ENCODE measurements at regions not wholly inside any gene's neighbourhood (a gene's known extent, or its start where the extent isn't known, plus 50 kb on each side); places are given as distances from the start of the nearest gene placed in this dataset.
A peak's percentile ranks its signal among the peaks of the same experiment; 100 is the strongest.

DNA sequence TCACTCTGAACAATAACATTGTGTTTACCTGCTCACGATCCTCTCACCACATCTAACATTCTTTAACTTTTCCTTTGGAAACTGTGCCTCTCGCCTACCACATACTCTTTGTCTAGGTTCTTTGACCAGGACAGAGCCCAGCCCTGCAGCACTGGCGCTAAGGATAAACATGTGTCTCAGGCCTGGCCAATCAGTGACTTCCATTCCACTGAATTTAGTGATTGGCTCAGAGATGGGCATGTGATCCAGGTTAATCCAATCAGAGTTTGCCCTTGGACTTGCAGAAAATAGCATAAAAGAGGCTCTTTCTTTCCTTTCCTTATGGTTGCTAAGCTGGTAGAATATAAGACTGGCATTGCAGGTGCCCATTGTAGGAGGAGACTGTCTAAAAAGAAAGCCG lies 605.7 kb downstream of the MATN1 start:
- no peak overlapping the region for H2AFZ ChIP-seq (ENCODE audit: low read length)
- WGBS (ENCODE audit: low lambda C conversion rate): 26% methylated on average over 4 of the region's 4 CpGs
- ChIA-PET POLR2A (no interaction called here), CTCF (ENCODE audit: low intra/inter-chr PET ratio, low total read pairs) (no interaction called here)
- H4K20me1 ChIP-seq (ENCODE audit: insufficient read depth, low read length): no peaks in the 10 kb centered on the region
- ATAC-seq (no peak), FAIRE-seq (no peak), DNase-seq (ENCODE audit: low spot score) (no peak)
- TF ChIP-seq NFYC (CRISPR knock-in tag; IDR thresholded peaks at IDR 0.05): peak; percentile 26; the same call in 1 of the 2 replicates
- no peak for TF ChIP-seq DR1 (CRISPR knock-in tag; IDR thresholded peaks at IDR 0.05)
- 0 out of 2 replicates have a peak, but pooled peaks have one; percentile 12 for TF ChIP-seq NFYB (CRISPR knock-in tag; IDR thresholded peaks at IDR 0.05)
- in situ Hi-C loops (cut with HindIII; ENCODE audit: extremely low pct_ligation_motif_present, low pct_unique_long_range_greater_than_20kb): loop anchor here (25.0 kb wide), 1 partner anchor 780 kb away; no protein-coding TSS in a partner anchor
- H3K9me3 ChIP-seq (ENCODE audit: low read length): no peaks in the 10 kb centered on the region
- intact Hi-C loops (cut with micrococcal nuclease; ENCODE audit: unreplicated experiment): no loop called here
- H3K9ac ChIP-seq (ENCODE audit: insufficient read depth, low read depth, low read length): no peak overlapping the region
- H3K79me2 ChIP-seq (ENCODE audit: insufficient read depth, low read length): no peaks in the 10 kb centered on the region
- no peaks in the 10 kb centered on the region for H3K4me1 ChIP-seq (ENCODE audit: insufficient read depth, low read length)
- no peak overlapping the region for H3K4me3 ChIP-seq (replicated peaks in 1 of 3; ENCODE audit: insufficient read depth in 1 of 3, low read depth in 2 of 3, low read length in 3 of 3)
- H3K4me2 ChIP-seq (ENCODE audit: low read depth, low read length): no peak overlapping the region
- H3K27ac ChIP-seq (ENCODE audit: extremely low read length, insufficient read depth, low read length): no peak overlapping the region
- no peaks in the 10 kb centered on the region for H3K27me3 ChIP-seq (ENCODE audit: control insufficient read depth in 1 of 2, insufficient read depth in 2 of 2, low read length in 2 of 2)
- no peaks in the 10 kb centered on the region for H3K36me3 ChIP-seq (replicated peaks in 1 of 2; ENCODE audit: control insufficient read depth in 1 of 2, insufficient read depth in 2 of 2, low read length in 2 of 2)
- no TSS peak for BruUV-seq (replicated peaks)

DNA sequence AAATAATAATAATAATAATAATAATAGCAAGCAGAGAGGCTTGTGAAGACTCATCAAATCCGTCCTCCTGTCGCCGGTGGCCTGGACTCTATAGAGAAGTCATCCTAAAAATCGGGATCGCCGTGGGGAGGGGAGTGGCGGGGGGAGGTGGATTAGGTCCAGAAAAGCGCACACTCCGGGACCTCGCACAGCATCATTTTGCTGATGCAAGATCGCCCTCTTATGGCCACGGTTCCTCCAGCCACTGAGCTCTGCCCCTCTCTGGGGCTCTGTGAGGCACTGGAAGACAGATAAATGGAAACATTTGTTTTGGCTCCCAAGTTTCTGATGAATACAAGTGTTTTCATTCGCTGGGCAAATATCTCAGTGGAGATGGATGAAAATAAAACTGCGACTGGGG lies 612.0 kb downstream of the MATN1 start:
- H3K4me1 ChIP-seq (ENCODE audit: insufficient read depth, low read length): no peaks in the 10 kb centered on the region
- H4K20me1 ChIP-seq (ENCODE audit: insufficient read depth, low read length): no peaks in the 10 kb centered on the region
- POLR2A ChIA-PET: no interaction called here
- no peak overlapping the region for H3K27ac ChIP-seq (ENCODE audit: extremely low read length, insufficient read depth, low read length)
- no peak for FAIRE-seq
- no peak overlapping the region for H3K9ac ChIP-seq (ENCODE audit: insufficient read depth, low read depth, low read length)
- WGBS (ENCODE audit: low lambda C conversion rate): 2% methylated on average over 14 of the region's 14 CpGs
- CTCF ChIA-PET (ENCODE audit: low intra/inter-chr PET ratio, low total read pairs): interaction anchor here (0.9 to 1.4 kb wide), 3 partner anchors 199 to 875 kb away, joined by 3 to 7 read pairs (median 3); partner anchors contain the start of gene PTPRU
- no peaks in the 10 kb centered on the region for H3K36me3 ChIP-seq (replicated peaks in 1 of 2; ENCODE audit: control insufficient read depth in 1 of 2, insufficient read depth in 2 of 2, low read length in 2 of 2)
- DNase-seq (ENCODE audit: low spot score): peak; percentile 5
- TF ChIP-seq SETDB1 (CRISPR knock-in tag; IDR thresholded peaks at IDR 0.05; ENCODE audit: borderline replicate concordance) (no peak), RAD21 (CRISPR knock-in tag; IDR thresholded peaks at IDR 0.05) (0 out of 2 replicates have a peak, but pooled peaks have one; percentile 26), STAG1 (CRISPR knock-in tag; IDR thresholded peaks at IDR 0.05) (peak; percentile 77), SMC3 (IDR thresholded peaks at IDR 0.05; ENCODE audit: low read length) (peak; percentile 29; the same call in 1 of the 2 replicates)
- TF ChIP-seq, protein P1, sequence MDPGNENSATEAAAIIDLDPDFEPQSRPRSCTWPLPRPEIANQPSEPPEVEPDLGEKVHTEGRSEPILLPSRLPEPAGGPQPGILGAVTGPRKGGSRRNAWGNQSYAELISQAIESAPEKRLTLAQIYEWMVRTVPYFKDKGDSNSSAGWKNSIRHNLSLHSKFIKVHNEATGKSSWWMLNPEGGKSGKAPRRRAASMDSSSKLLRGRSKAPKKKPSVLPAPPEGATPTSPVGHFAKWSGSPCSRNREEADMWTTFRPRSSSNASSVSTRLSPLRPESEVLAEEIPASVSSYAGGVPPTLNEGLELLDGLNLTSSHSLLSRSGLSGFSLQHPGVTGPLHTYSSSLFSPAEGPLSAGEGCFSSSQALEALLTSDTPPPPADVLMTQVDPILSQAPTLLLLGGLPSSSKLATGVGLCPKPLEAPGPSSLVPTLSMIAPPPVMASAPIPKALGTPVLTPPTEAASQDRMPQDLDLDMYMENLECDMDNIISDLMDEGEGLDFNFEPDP (CRISPR knock-in tag; conservative IDR thresholded peaks at IDR 0.05): no peak
- TF ChIP-seq, protein P2, sequence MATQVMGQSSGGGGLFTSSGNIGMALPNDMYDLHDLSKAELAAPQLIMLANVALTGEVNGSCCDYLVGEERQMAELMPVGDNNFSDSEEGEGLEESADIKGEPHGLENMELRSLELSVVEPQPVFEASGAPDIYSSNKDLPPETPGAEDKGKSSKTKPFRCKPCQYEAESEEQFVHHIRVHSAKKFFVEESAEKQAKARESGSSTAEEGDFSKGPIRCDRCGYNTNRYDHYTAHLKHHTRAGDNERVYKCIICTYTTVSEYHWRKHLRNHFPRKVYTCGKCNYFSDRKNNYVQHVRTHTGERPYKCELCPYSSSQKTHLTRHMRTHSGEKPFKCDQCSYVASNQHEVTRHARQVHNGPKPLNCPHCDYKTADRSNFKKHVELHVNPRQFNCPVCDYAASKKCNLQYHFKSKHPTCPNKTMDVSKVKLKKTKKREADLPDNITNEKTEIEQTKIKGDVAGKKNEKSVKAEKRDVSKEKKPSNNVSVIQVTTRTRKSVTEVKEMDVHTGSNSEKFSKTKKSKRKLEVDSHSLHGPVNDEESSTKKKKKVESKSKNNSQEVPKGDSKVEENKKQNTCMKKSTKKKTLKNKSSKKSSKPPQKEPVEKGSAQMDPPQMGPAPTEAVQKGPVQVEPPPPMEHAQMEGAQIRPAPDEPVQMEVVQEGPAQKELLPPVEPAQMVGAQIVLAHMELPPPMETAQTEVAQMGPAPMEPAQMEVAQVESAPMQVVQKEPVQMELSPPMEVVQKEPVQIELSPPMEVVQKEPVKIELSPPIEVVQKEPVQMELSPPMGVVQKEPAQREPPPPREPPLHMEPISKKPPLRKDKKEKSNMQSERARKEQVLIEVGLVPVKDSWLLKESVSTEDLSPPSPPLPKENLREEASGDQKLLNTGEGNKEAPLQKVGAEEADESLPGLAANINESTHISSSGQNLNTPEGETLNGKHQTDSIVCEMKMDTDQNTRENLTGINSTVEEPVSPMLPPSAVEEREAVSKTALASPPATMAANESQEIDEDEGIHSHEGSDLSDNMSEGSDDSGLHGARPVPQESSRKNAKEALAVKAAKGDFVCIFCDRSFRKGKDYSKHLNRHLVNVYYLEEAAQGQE (IDR thresholded peaks at IDR 0.05; ENCODE audit: borderline replicate concordance in 1 of 2, low read depth in 1 of 2, low read length in 2 of 2): no peak
- TF ChIP-seq, protein P3, sequence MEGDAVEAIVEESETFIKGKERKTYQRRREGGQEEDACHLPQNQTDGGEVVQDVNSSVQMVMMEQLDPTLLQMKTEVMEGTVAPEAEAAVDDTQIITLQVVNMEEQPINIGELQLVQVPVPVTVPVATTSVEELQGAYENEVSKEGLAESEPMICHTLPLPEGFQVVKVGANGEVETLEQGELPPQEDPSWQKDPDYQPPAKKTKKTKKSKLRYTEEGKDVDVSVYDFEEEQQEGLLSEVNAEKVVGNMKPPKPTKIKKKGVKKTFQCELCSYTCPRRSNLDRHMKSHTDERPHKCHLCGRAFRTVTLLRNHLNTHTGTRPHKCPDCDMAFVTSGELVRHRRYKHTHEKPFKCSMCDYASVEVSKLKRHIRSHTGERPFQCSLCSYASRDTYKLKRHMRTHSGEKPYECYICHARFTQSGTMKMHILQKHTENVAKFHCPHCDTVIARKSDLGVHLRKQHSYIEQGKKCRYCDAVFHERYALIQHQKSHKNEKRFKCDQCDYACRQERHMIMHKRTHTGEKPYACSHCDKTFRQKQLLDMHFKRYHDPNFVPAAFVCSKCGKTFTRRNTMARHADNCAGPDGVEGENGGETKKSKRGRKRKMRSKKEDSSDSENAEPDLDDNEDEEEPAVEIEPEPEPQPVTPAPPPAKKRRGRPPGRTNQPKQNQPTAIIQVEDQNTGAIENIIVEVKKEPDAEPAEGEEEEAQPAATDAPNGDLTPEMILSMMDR (CRISPR knock-in tag; IDR thresholded peaks at IDR 0.05): peak; percentile 71
- no peaks in the 10 kb centered on the region for H3K9me3 ChIP-seq (ENCODE audit: low read length)
- H3K27me3 ChIP-seq (ENCODE audit: control insufficient read depth in 1 of 2, insufficient read depth in 2 of 2, low read length in 2 of 2): peaks cover 0 to 12% of the 10 kb centered on the region in 2 experiments; a peak in 3 of 5 replicates
- in situ Hi-C loops (cut with HindIII; ENCODE audit: extremely low pct_ligation_motif_present, low pct_unique_long_range_greater_than_20kb): loop anchor here (25.0 kb wide), 1 partner anchor 774 kb away; no protein-coding TSS in a partner anchor
- intact Hi-C loops (cut with micrococcal nuclease; ENCODE audit: unreplicated experiment): no loop called here
- H3K4me2 ChIP-seq (ENCODE audit: low read depth, low read length): no peak overlapping the region
- no peaks in the 10 kb centered on the region for H3K79me2 ChIP-seq (ENCODE audit: insufficient read depth, low read length)
- ATAC-seq: peak; percentile 81
- no peak overlapping the region for H2AFZ ChIP-seq (ENCODE audit: low read length)
- H3K4me3 ChIP-seq (replicated peaks in 1 of 3; ENCODE audit: insufficient read depth in 1 of 3, low read depth in 2 of 3, low read length in 3 of 3): no peak overlapping the region
- BruUV-seq (replicated peaks): no TSS peak
